GM19239 (cell line): ENCODE measurements at regions not wholly inside any gene's neighbourhood (a gene's known extent, or its start where the extent isn't known, plus 50 kb on each side); places are given as distances from the start of the nearest gene placed in this dataset.
A peak's percentile ranks its signal among the peaks of the same experiment; 100 is the strongest.

Experiments
- DNase-seq: peaks from one replicate; pipeline ENCODE4 v3.0.0; 2011; ENCODE audit warnings: low spot score; ENCODE audit not compliant: insufficient read length
- FAIRE-seq: peaks from 2 replicates; lab custom pipeline; 2011; peaks lifted over from hg19 to GRCh38; lab: Jason Lieb, UNC

DNA sequence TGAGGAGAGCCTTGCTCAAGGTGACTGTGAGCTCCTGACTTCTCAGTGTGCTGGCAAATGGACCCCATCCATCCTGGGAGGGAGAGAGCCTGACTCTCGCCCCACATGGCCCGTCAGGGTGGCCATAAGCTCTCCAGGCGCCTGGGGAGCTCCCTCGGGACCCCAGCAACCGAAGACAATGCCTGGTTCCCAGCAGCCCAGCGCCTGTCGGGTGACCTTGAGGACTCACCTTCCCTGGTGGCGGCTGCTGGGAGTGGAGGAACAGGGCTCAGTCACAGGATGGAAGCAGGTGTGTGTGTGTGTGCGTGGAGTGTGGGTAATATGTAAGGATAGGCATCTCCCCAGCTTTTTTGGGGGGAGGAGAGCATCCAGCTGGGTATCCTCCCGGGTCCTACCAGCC lies 190.3 kb downstream of the MELK start:
- FAIRE-seq = no peak

GRCh38 chr9:36763778-36764177 lies 191.1 kb downstream of the MELK start:
- FAIRE-seq (no peak), DNase-seq (no peak)

More for the DNA sequence above, 190.3 kb downstream of the MELK start:
- no peak for DNase-seq

DNA sequence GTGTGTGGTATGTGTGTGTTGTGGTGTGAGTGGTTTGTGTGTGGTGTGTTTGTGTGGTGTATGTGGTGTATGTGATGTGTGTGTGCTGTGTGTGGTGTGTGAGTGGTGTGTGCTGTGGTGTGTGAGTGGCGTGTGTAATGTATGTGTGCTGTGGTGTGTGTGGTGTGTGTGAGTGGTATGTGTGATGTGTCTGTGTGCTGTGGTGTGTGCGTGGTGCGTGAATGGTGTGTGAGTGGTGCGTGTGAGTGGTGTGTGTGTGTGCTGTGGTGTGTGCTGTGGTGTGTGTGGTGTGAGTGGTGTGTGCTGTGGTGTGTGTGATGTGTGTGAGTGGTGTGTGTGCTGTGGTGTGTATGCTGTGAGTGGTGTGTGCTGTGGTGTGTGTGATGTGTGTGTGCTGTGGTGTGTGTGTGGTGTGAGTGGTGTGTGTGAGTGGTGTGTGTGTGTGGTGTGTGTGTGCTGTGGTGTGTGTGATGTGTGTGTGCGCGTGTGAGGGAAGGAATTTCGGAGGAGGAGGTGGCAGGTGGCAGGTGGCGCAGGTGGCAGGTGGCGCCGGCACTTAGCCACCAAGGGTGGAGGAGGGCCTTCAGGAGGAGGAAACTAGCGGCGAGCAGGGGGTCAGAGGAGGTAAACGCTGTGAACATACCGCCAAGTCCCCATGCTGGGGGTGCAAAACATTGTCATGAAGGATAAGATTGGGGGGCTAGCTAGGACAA lies 191.8 kb downstream of the MELK start:
- DNase-seq (no peak), FAIRE-seq (peak; percentile 26)

DNA sequence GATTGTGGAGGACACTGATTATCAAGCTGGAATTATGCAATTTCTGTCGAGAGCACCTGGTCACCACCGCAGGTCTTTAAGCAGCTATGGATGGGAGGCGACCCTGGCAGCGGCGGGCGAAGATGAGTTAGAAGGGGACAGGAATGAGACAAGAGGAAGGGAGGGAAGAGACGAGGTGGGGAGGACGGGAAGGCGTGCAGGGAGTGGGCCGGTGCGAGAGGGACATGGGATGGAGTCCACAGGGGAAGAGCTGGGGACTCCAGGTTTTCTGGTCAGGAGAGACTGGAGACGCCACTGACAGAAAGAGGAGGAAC lies 192.3 kb downstream of the MELK start:
- FAIRE-seq (no peak), DNase-seq (no peak)

GRCh38 chr9:36765468-36766341 lies 193.0 kb downstream of the MELK start:
- DNase-seq (peak; percentile 94), FAIRE-seq (peak; percentile 95)

DNA sequence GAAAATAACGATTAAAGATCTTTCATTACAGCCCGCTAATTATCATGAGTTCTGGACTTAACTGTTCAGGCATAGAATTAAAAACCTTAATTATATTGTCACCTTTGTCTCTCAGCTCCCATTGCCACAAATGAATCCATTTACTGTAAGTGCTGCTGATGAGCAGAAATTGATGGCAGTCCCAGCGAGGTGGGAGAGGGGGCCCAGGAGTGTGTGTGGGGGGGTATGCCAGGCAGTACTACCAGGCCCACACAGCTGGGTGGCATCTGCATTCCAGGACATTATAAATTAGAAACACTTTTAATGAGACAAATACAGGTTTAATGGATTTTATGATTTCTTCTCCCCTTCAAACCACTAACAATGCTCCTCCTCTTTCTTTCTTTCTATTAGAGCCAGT lies 196.0 kb downstream of the MELK start:
- FAIRE-seq (no peak), DNase-seq (no peak)

DNA sequence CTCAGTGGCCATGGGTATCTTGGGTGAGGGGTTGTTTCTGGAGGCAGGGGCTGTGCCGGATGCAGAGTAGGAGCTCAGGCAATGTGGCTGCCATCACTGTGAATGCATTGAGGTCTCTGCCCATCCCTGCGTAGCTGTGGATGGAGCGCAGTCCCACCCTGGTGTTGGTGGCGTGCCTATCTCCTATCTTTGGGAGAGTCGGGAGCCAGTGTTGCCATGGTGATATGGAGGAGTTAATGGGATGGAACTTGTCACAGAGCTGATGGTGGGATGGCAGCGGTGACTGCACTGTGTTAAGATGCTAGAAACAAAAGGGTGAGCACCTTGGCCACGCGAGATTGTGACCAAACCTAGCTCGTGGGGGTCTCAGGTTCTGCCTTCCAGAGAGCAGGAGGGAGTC lies 197.3 kb downstream of the MELK start:
- FAIRE-seq (no peak), DNase-seq (no peak)

GRCh38 chr9:36772449-36773403 lies 200.0 kb downstream of the MELK start:
- DNase-seq = no peak
- FAIRE-seq = no peak

DNA sequence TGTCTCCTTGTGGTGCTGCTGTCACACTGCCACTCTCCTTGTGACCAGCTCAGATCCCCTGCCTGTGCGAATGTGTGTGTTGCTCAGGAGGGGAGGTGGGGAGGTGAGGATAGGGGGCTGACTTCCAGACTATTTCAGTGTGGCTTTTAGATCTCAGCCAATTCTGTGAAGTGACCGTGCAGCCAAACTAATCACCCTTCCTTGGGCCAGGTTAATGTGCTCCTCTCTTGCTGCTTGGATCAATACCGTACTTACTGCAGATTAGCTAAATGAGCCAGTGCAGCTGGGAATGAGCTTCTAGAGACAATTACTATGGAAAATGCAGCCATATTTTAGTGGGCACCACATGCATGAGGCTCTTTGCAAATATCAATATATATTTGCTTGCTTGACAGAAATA lies 206.0 kb downstream of the MELK start:
- no peak for DNase-seq

DNA sequence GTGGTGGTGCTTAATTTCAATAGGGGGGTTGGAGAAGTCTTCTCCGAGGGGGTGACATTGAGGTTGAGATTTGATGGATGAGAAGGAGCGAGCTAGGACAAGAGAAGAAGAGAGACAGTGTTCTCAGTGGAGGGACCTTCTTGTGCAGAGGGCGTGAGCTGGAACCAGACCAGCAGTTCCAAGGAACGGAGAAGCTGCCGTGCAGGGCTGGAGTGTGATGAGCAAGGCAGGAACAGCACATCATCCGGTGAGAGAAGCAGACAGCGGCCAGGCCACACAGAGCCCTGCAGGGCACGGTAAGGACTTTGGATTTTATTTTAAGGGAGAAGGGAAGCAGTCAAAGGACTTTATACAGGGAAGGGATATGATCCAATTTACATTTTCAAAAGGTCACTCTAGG lies 206.9 kb downstream of the MELK start:
- no peak for FAIRE-seq
- DNase-seq = no peak

More for the DNA sequence above, 206.0 kb downstream of the MELK start:
- no peak for FAIRE-seq

DNA sequence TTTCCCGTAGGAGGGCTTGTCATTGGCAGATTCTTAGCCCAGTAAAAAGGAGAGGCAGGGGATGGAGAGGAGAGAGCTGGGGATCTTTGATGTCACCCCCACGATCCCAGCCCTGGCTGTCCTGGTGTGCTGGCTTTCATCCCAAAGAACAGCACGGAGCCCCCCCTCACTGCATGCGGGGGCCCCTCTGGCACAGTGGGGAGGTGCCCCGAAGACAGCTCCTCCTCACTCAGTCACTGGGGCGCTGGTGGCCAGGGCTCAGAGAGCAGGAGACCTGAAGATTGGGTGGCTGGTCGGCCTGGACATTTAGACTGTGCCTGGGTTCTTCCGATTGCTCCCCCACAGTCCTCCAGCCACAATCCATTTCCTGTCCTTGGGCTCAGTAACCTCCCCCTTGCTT lies 207.5 kb downstream of the MELK start:
- DNase-seq (no peak), FAIRE-seq (no peak)

DNA sequence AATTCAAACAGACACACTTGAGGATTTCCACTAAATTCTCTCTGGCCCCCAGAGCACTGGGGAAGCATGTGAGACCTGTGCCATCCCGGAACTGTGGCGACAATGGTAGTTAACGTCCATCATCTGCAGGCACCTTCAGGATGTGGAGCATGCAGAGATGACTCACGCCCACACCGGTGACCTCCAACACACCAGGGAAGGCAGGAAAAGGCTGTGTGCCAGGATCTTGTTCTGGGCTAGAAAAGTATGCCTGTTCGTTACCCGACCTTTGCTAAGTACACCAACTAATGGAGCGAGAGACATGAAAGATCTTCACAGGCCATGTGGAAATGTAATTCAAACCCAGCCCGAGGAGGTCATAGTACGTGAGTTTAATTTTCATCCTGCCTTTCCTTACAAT lies 208.8 kb downstream of the MELK start:
- FAIRE-seq (no peak), DNase-seq (no peak)
